ENCODE measurements at regions not wholly inside any gene's neighbourhood (a gene's known extent, or its start where the extent isn't known, plus 50 kb on each side); places are given as distances from the start of the nearest gene placed in this dataset.

DNA sequence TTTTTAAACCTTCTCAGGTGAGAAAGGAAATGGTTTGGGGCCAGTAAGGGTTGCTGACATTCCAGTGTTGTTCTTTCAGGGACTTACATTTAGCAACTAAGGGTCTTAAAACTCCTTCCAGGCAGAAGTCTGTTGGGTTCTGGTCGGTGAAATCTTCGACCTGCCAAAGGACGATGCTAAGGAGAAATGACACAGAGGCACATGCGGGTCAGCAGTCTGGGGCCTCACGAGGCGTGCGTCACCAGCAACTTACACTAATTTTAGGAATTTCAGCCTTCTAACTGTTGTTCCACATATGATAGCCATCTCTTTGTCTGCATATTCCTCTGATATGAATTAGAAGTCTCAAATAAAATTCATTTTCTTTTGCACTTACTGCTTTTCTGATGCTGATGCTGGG lies 64.1 kb upstream of the TMEM108 start (continued):
- TF ChIP-seq, protein P1, sequence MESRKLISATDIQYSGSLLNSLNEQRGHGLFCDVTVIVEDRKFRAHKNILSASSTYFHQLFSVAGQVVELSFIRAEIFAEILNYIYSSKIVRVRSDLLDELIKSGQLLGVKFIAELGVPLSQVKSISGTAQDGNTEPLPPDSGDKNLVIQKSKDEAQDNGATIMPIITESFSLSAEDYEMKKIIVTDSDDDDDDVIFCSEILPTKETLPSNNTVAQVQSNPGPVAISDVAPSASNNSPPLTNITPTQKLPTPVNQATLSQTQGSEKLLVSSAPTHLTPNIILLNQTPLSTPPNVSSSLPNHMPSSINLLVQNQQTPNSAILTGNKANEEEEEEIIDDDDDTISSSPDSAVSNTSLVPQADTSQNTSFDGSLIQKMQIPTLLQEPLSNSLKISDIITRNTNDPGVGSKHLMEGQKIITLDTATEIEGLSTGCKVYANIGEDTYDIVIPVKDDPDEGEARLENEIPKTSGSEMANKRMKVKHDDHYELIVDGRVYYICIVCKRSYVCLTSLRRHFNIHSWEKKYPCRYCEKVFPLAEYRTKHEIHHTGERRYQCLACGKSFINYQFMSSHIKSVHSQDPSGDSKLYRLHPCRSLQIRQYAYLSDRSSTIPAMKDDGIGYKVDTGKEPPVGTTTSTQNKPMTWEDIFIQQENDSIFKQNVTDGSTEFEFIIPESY (IDR thresholded peaks at IDR 0.05; ENCODE audit: extremely low read depth, insufficient replicate concordance, low read length) = no peak
- no peak for TF ChIP-seq ZNF274 (IDR thresholded peaks at IDR 0.05; ENCODE audit: low read depth, low read length)
- no peak for TF ChIP-seq JUND (IDR thresholded peaks at IDR 0.05)
- no peak for TF ChIP-seq CBX3 (IDR thresholded peaks at IDR 0.05; ENCODE audit: low read depth)

DNA sequence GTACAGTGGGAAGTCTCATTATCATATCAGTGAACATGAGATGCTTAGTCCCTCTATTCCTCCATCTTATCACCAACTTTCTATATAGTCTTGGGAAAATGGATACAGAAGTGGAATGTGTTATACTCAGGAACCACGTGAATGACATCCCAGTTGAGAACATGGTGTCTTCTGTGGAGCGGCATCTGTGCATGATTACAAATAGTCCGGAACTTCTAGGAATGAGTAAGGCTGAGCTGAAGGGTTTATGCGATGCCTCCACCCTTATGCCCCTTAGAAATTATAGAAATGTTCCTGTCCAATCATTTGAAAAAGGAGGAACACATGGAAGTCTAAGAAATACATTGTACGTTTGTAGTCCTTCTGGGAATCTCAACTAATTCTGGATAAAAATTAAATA lies 64.8 kb upstream of the TMEM108 start:
- ATAC-seq (no peak), DNase-seq (ENCODE audit: low read depth, low spot score) (no peak)
- Histone ChIP-seq H3K9ac (ENCODE audit: low read length) (no peak overlapping the region), H3K4me2 (ENCODE audit: low read length) (no peak overlapping the region), H4K20me1 (ENCODE audit: insufficient read depth) (no peaks in the 10 kb centered on the region; the same call in 1 of the 2 replicates), H3K9me3 (ENCODE audit: control insufficient read depth in 1 of 2, insufficient read depth in 1 of 2, low read depth in 1 of 2, low read length in 2 of 2) (no peaks in the 10 kb centered on the region), H3K79me2 (ENCODE audit: insufficient read depth, low read length) (no peaks in the 10 kb centered on the region), H3K9me2 (ENCODE audit: insufficient read depth) (no peaks in the 10 kb centered on the region), H3K27me3 (ENCODE audit: insufficient read depth, low read length) (peaks cover 4% of the 10 kb centered on the region; the same call in 1 of the 2 replicates), H3K36me3 (ENCODE audit: control insufficient read depth in 1 of 2, insufficient read depth in 2 of 2, low read length in 2 of 2) (no peaks in the 10 kb centered on the region), H3K4me1 (ENCODE audit: control insufficient read depth in 1 of 2, insufficient read depth in 2 of 2, low read length in 2 of 2) (no peaks in the 10 kb centered on the region), H2AFZ (ENCODE audit: low read depth, low read length, poor library complexity, severe bottlenecking) (no peak overlapping the region), H3K27ac (ENCODE audit: low read depth, low read length) (no peak overlapping the region), H3K4me3 (replicated peaks in 1 of 2; ENCODE audit: low read depth in 1 of 2, low read length in 2 of 2) (no peak overlapping the region)
- ChIA-PET POLR2A (no interaction called here), RAD21 (ENCODE audit: low non-redundant PET in 1 of 2, low total read pairs in 2 of 2, uncharacterized antibody in 2 of 2, unreplicated experiment in 2 of 2) (no interaction called here), CTCF (no interaction called here)
- no TSS peak for BruUV-seq (replicated peaks)
- TF ChIP-seq POLR2A (IDR thresholded peaks at IDR 0.05; ENCODE audit: borderline replicate concordance, extremely low read depth, insufficient read depth, insufficient read length) (no peak), FOSL1 (IDR thresholded peaks at IDR 0.05; ENCODE audit: low read depth) (no peak), CEBPB (IDR thresholded peaks at IDR 0.05; ENCODE audit: low read depth) (no peak), SIN3A (IDR thresholded peaks at IDR 0.05; ENCODE audit: low read depth) (no peak), SRF (IDR thresholded peaks at IDR 0.05; ENCODE audit: low read depth) (no peak), TCF7L2 (IDR thresholded peaks at IDR 0.05; ENCODE audit: borderline replicate concordance, extremely low read depth, insufficient read depth, insufficient read length) (no peak), JUND (IDR thresholded peaks at IDR 0.05) (no peak), EZH2 (IDR thresholded peaks at IDR 0.05) (no peak), EGR1 (IDR thresholded peaks at IDR 0.05; ENCODE audit: low read depth) (no peak), RAD21 (IDR thresholded peaks at IDR 0.05; ENCODE audit: low read depth) (no peak), CBX3 (IDR thresholded peaks at IDR 0.05; ENCODE audit: low read depth) (no peak)
- TF ChIP-seq, protein P2, sequence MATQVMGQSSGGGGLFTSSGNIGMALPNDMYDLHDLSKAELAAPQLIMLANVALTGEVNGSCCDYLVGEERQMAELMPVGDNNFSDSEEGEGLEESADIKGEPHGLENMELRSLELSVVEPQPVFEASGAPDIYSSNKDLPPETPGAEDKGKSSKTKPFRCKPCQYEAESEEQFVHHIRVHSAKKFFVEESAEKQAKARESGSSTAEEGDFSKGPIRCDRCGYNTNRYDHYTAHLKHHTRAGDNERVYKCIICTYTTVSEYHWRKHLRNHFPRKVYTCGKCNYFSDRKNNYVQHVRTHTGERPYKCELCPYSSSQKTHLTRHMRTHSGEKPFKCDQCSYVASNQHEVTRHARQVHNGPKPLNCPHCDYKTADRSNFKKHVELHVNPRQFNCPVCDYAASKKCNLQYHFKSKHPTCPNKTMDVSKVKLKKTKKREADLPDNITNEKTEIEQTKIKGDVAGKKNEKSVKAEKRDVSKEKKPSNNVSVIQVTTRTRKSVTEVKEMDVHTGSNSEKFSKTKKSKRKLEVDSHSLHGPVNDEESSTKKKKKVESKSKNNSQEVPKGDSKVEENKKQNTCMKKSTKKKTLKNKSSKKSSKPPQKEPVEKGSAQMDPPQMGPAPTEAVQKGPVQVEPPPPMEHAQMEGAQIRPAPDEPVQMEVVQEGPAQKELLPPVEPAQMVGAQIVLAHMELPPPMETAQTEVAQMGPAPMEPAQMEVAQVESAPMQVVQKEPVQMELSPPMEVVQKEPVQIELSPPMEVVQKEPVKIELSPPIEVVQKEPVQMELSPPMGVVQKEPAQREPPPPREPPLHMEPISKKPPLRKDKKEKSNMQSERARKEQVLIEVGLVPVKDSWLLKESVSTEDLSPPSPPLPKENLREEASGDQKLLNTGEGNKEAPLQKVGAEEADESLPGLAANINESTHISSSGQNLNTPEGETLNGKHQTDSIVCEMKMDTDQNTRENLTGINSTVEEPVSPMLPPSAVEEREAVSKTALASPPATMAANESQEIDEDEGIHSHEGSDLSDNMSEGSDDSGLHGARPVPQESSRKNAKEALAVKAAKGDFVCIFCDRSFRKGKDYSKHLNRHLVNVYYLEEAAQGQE (IDR thresholded peaks at IDR 0.05; ENCODE audit: low read depth) = no peak
- TF ChIP-seq, protein P1 (IDR thresholded peaks at IDR 0.05; ENCODE audit: extremely low read depth, insufficient replicate concordance, low read length) = no peak
- TF ChIP-seq, protein P3, sequence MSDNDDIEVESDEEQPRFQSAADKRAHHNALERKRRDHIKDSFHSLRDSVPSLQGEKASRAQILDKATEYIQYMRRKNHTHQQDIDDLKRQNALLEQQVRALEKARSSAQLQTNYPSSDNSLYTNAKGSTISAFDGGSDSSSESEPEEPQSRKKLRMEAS (IDR thresholded peaks at IDR 0.05) = no peak
- intact Hi-C loops (cut with micrococcal nuclease) = no loop called here

All from HCT116 (cell line).